Prostate gland (tissue), 2 donors: ENCODE measurements at regions not wholly inside any gene's neighbourhood (a gene's known extent, or its start where the extent isn't known, plus 50 kb on each side); places are given as distances from the start of the nearest gene placed in this dataset.

Source experiments
- DNase-seq: peaks from one replicate; pipeline ENCODE4 v3.0.0-alpha.2; 2019; ENCODE audit warnings: low spot score
- H3K27ac ChIP-seq, 2 donors: fragments of 200-600 bp; sonication (generic); 2 replicates each; pipeline ENCODE4 v1.5.1; 2017 to 2019
- H3K27me3 ChIP-seq: fragments of 200-600 bp; sonication (generic); replicated peaks from 2 replicates; pipeline ENCODE4 v1.5.1; 2019; ENCODE audit not compliant: insufficient read depth
- H3K36me3 ChIP-seq, 2 donors: fragments of 200-600 bp; sonication (generic); 1 replicate in 1 of 2; 2 replicates in 1 of 2; pipeline versions ENCODE4 v1.5.1 to v1.8.1; 2017 to 2019
- H3K4me1 ChIP-seq: fragments of 200-600 bp; sonication (generic); replicated peaks from 2 replicates; pipeline ENCODE4 v1.5.1; 2019
- H3K4me3 ChIP-seq, 2 donors: fragments of 200-600 bp; sonication (generic); 2 replicates each; pipeline ENCODE4 v1.5.1; 2017 to 2019
- H3K9me3 ChIP-seq: fragments of 200-600 bp; sonication (generic); 2 replicates; pipeline ENCODE4 v1.5.1; 2017
- CTCF ChIP-seq, 4 experiments: fragments of 200-600 bp in 2 of 4; fragments of 450-650 bp in 2 of 4; sonication (generic) in 2 of 4; IDR thresholded peaks; 1 replicate in 3 of 4; 2 replicates in 1 of 4; pipeline ENCODE4 v1.5.1; 2016 to 2019; ENCODE audit warnings: antibody characterized with exemption in 4 of 4, mild to moderate bottlenecking in 2 of 4, moderate library complexity in 2 of 4
- POLR2A ChIP-seq: fragments of 450-650 bp; IDR thresholded peaks from one replicate; pipeline ENCODE4 v1.6.1; 2016; ENCODE audit warnings: antibody characterized with exemption, mild to moderate bottlenecking
- POLR2AphosphoS5 ChIP-seq: sonication (generic); formaldehyde crosslinking; IDR thresholded peaks from one replicate; pipeline ENCODE4 v1.6.1; 2017; ENCODE audit warnings: antibody characterized with exemption
- WGBS: methylation state at CpG from one replicate; pipeline ENCODE4 v1.1.5; 2018; 5-methylcytosine and 5-hydroxymethylcytosine counted together
- intact Hi-C: fragments of 100-400 bp; cut with DNase I; formaldehyde crosslinking; loops from one replicate; pipeline ENCODE4 v1.14.2; 2022

GRCh38 chr15:62878070-62878469 is 164.5 kb upstream of the TPM1 start:
- no peaks in the 10 kb centered on the region for H3K9me3 ChIP-seq
- no peak overlapping the region for H3K4me3 ChIP-seq
- no peak for DNase-seq
- TF ChIP-seq POLR2A = no peak
- no peak for TF ChIP-seq POLR2AphosphoS5
- TF ChIP-seq CTCF (IDR thresholded peaks at IDR 0.05) = no peak
- H3K36me3 ChIP-seq = no peaks in the 10 kb centered on the region
- H3K27me3 ChIP-seq = no peaks in the 10 kb centered on the region
- H3K27ac ChIP-seq = no peak overlapping the region
- no peaks in the 10 kb centered on the region for H3K4me1 ChIP-seq
- intact Hi-C loops = no loop called here
- 88% methylated on average over 6 of the region's 6 CpGs for WGBS

GRCh38 chr15:62879770-62880169 is 162.8 kb upstream of the TPM1 start:
- Histone ChIP-seq H3K36me3 (no peaks in the 10 kb centered on the region), H3K4me3 (no peak overlapping the region), H3K9me3 (no peaks in the 10 kb centered on the region), H3K4me1 (no peaks in the 10 kb centered on the region), H3K27ac (no peak overlapping the region), H3K27me3 (no peaks in the 10 kb centered on the region)
- DNase-seq = no peak
- TF ChIP-seq POLR2AphosphoS5 = no peak
- no peak for TF ChIP-seq CTCF (IDR thresholded peaks at IDR 0.05)
- no peak for TF ChIP-seq POLR2A
- intact Hi-C loops = no loop called here
- 69% methylated on average over 8 of the region's 8 CpGs for WGBS

GRCh38 chr15:62880278-62880677 is 162.3 kb upstream of the TPM1 start:
- H3K27ac ChIP-seq = no peak overlapping the region
- H3K4me3 ChIP-seq = no peak overlapping the region
- no peaks in the 10 kb centered on the region for H3K36me3 ChIP-seq
- no peaks in the 10 kb centered on the region for H3K9me3 ChIP-seq
- 45% methylated on average over 2 of the region's 2 CpGs for WGBS
- DNase-seq = no peak
- no peaks in the 10 kb centered on the region for H3K4me1 ChIP-seq
- intact Hi-C loops = no loop called here
- H3K27me3 ChIP-seq = no peaks in the 10 kb centered on the region
- no peak for TF ChIP-seq POLR2AphosphoS5
- TF ChIP-seq POLR2A = no peak
- no peak for TF ChIP-seq CTCF (IDR thresholded peaks at IDR 0.05)

GRCh38 chr15:62881056-62881455 is 161.5 kb upstream of the TPM1 start:
- TF ChIP-seq CTCF (IDR thresholded peaks at IDR 0.05) = no peak
- no peak for TF ChIP-seq POLR2AphosphoS5
- no peak for TF ChIP-seq POLR2A
- H3K27ac ChIP-seq = no peak overlapping the region
- no peak overlapping the region for H3K4me3 ChIP-seq
- 83% methylated on average over 4 of the region's 4 CpGs for WGBS
- no peaks in the 10 kb centered on the region for H3K36me3 ChIP-seq
- no peaks in the 10 kb centered on the region for H3K9me3 ChIP-seq
- H3K27me3 ChIP-seq = no peaks in the 10 kb centered on the region
- intact Hi-C loops = no loop called here
- DNase-seq = no peak
- no peaks in the 10 kb centered on the region for H3K4me1 ChIP-seq

GRCh38 chr15:62883938-62884479 is 158.5 kb upstream of the TPM1 start:
- Histone ChIP-seq H3K9me3 (no peaks in the 10 kb centered on the region), H3K36me3 (no peaks in the 10 kb centered on the region), H3K27ac (peak overlapping the region in 1 of 2 donors; percentile 33), H3K4me1 (no peaks in the 10 kb centered on the region), H3K27me3 (no peaks in the 10 kb centered on the region), H3K4me3 (no peak overlapping the region)
- intact Hi-C loops = no loop called here
- TF ChIP-seq CTCF (IDR thresholded peaks at IDR 0.05) = no peak
- TF ChIP-seq POLR2AphosphoS5 = peak; percentile 68
- WGBS = 60% methylated on average over 7 of the region's 7 CpGs
- DNase-seq = no peak
